NCI-H524 treated with DMSO at 0.1 percent for 48 hours (cell line): ENCODE measurements at regions not wholly inside any gene's neighbourhood (a gene's known extent, or its start where the extent isn't known, plus 50 kb on each side); places are given as distances from the start of the nearest gene placed in this dataset.
"Not testable (repeated sequence)": the region's sequence is repeated elsewhere in the genome, so short reads cannot be mapped to it uniquely, and the experiment has no call there.

ENCODE experiments used
- DNase-seq: peaks from one replicate; lab custom pipeline; 2025; lab: John Stamatoyannopoulos, UW

- no peak for DNase-seq
Observed at GRCh38 chr9:74331607-74332006, 165.5 kb upstream of the RORB start.

GRCh38 chr9:74333384-74334032, 163.6 kb upstream of the RORB start:
- DNase-seq = no peak

GRCh38 chr9:74334271-74334670, 162.9 kb upstream of the RORB start:
- DNase-seq = no peak

GRCh38 chr9:74336161-74336560, 161.0 kb upstream of the RORB start:
- DNase-seq = no peak

GRCh38 chr9:74348777-74349176, 148.4 kb upstream of the RORB start:
- no peak for DNase-seq

- DNase-seq = no peak
Observed at GRCh38 chr9:74355107-74355506, 142.0 kb upstream of the RORB start.

GRCh38 chr9:74357577-74357976, 139.6 kb upstream of the RORB start:
- DNase-seq = no peak

- DNase-seq = peak; percentile 15
Observed at GRCh38 chr9:74358959-74359358, 138.2 kb upstream of the RORB start.

GRCh38 chr9:74361508-74361907, 135.6 kb upstream of the RORB start:
- DNase-seq = no peak

- no peak for DNase-seq
Observed at GRCh38 chr9:74362423-74362822, 134.7 kb upstream of the RORB start.

- DNase-seq = no peak
Observed at GRCh38 chr9:74366111-74366510, 131.0 kb upstream of the RORB start.

GRCh38 chr9:74369844-74370243, 127.3 kb upstream of the RORB start:
- no peak for DNase-seq

GRCh38 chr9:74373348-74373747, 123.8 kb upstream of the RORB start:
- DNase-seq = no peak

- peak; percentile 24 for DNase-seq
Observed at GRCh38 chr9:74379718-74380117, 117.4 kb upstream of the RORB start.

- no peak for DNase-seq
Observed at GRCh38 chr9:74391816-74392215, 105.3 kb upstream of the RORB start.

- DNase-seq = no peak
Observed at GRCh38 chr9:74403581-74403980, 93.6 kb upstream of the RORB start.

GRCh38 chr9:74404620-74405019, 92.5 kb upstream of the RORB start:
- DNase-seq = no peak

GRCh38 chr9:74407166-74407565, 90.0 kb upstream of the RORB start:
- DNase-seq = no peak

GRCh38 chr9:74412236-74412979, 84.7 kb upstream of the RORB start:
- no peak for DNase-seq

- DNase-seq = no peak
Observed at GRCh38 chr9:74413876-74414275, 83.3 kb upstream of the RORB start.

- DNase-seq = no peak
Observed at GRCh38 chr9:74414325-74414724, 82.8 kb upstream of the RORB start.

- no peak for DNase-seq
Observed at GRCh38 chr9:74415995-74416394, 81.1 kb upstream of the RORB start.

GRCh38 chr9:74424488-74424887, 72.6 kb upstream of the RORB start:
- not testable (repeated sequence) for DNase-seq

- DNase-seq = no peak
Observed at GRCh38 chr9:74431467-74431866, 65.7 kb upstream of the RORB start.
